ENCODE measurements at regions not wholly inside any gene's neighbourhood (a gene's known extent, or its start where the extent isn't known, plus 50 kb on each side); places are given as distances from the start of the nearest gene placed in this dataset.

- no peak for DNase-seq (ENCODE audit: low read depth in 2 of 3, low spot score in 2 of 3)
Measured at GRCh38 chr5:164545507-164545906, 1040.1 kb downstream of the MAT2B start.

- no peak for DNase-seq (ENCODE audit: low read depth in 2 of 3, low spot score in 2 of 3)
Measured at GRCh38 chr5:164553851-164554250, 1048.4 kb downstream of the MAT2B start.

- no peak for DNase-seq (ENCODE audit: low read depth in 2 of 3, low spot score in 2 of 3)
Measured at GRCh38 chr5:164555809-164556208, 1050.4 kb downstream of the MAT2B start.

GRCh38 chr5:164560216-164560615 lies 1054.8 kb downstream of the MAT2B start:
- DNase-seq (ENCODE audit: low read depth in 2 of 3, low spot score in 2 of 3): no peak

GRCh38 chr5:164561933-164562872 lies 1056.8 kb downstream of the MAT2B start:
- DNase-seq (ENCODE audit: low read depth in 2 of 3, low spot score in 2 of 3): no peak

GRCh38 chr5:164563370-164563769 lies 1058.0 kb downstream of the MAT2B start:
- no peak for DNase-seq (ENCODE audit: low read depth in 2 of 3, low spot score in 2 of 3)

- DNase-seq (ENCODE audit: low read depth in 2 of 3, low spot score in 2 of 3): no peak
Measured at GRCh38 chr5:164573397-164573796, 1068.0 kb downstream of the MAT2B start.

- DNase-seq (ENCODE audit: low read depth in 2 of 3, low spot score in 2 of 3): no peak
Measured at GRCh38 chr5:164577201-164577600, 1071.8 kb downstream of the MAT2B start.

GRCh38 chr5:164577742-164578141 lies 1072.3 kb downstream of the MAT2B start:
- DNase-seq (ENCODE audit: low read depth in 2 of 3, low spot score in 2 of 3): no peak

- no peak for DNase-seq (ENCODE audit: low read depth in 2 of 3, low spot score in 2 of 3)
Measured at GRCh38 chr5:164578401-164578800, 1073.0 kb downstream of the MAT2B start.

GRCh38 chr5:164578911-164579310 lies 1073.5 kb downstream of the MAT2B start:
- no peak for DNase-seq (ENCODE audit: low read depth in 2 of 3, low spot score in 2 of 3)

GRCh38 chr5:164580155-164580554 lies 1074.7 kb downstream of the MAT2B start:
- no peak for DNase-seq (ENCODE audit: low read depth in 2 of 3, low spot score in 2 of 3)

GRCh38 chr5:164581889-164582288 lies 1076.5 kb downstream of the MAT2B start:
- no peak for DNase-seq (ENCODE audit: low read depth in 2 of 3, low spot score in 2 of 3)

GRCh38 chr5:164593982-164594381 lies 1088.6 kb downstream of the MAT2B start:
- no peak for DNase-seq (ENCODE audit: low read depth in 2 of 3, low spot score in 2 of 3)

- peak in 1 of 3 donors; percentile 0 for DNase-seq (ENCODE audit: low read depth in 2 of 3, low spot score in 2 of 3)
Measured at GRCh38 chr5:164597293-164597900, 1092.0 kb downstream of the MAT2B start.

GRCh38 chr5:164600274-164600673 lies 1094.9 kb downstream of the MAT2B start:
- DNase-seq (ENCODE audit: low read depth in 2 of 3, low spot score in 2 of 3): no peak

- DNase-seq (ENCODE audit: low read depth in 2 of 3, low spot score in 2 of 3): no peak
Measured at GRCh38 chr5:164600929-164601535, 1095.6 kb downstream of the MAT2B start.

GRCh38 chr5:164608507-164608906 lies 1103.1 kb downstream of the MAT2B start:
- DNase-seq (ENCODE audit: low read depth in 2 of 3, low spot score in 2 of 3): no peak

GRCh38 chr5:164610374-164610773 lies 1105.0 kb downstream of the MAT2B start:
- no peak for DNase-seq (ENCODE audit: low read depth in 2 of 3, low spot score in 2 of 3)

GRCh38 chr5:164614707-164615106 lies 1109.3 kb downstream of the MAT2B start:
- DNase-seq (ENCODE audit: low read depth in 2 of 3, low spot score in 2 of 3): no peak

GRCh38 chr5:164617290-164617689 lies 1111.9 kb downstream of the MAT2B start:
- DNase-seq (ENCODE audit: low read depth in 2 of 3, low spot score in 2 of 3): no peak

- DNase-seq (ENCODE audit: low read depth in 2 of 3, low spot score in 2 of 3): no peak
Measured at GRCh38 chr5:164627021-164627420, 1121.6 kb downstream of the MAT2B start.

Data from hematopoietic multipotent progenitor cell (in vitro differentiated cells).